OCI-LY1 (cell line): ENCODE measurements at regions not wholly inside any gene's neighbourhood (a gene's known extent, or its start where the extent isn't known, plus 50 kb on each side); places are given as distances from the start of the nearest gene placed in this dataset.

Experiments used
- H2AFZ ChIP-seq: fragments of 200-600 bp; sonication (generic), shearing (Covaris generic); 2 replicates; pipeline ENCODE4 v1.6.0; 2014; ENCODE audit warnings: antibody characterized with exemption, mild to moderate bottlenecking, low read length
- H3F3A ChIP-seq: fragments of 200-600 bp; sonication (generic), shearing (Covaris generic); 2 replicates; pipeline ENCODE4 v1.6.0; 2014; ENCODE audit warnings: mild to moderate bottlenecking, antibody characterized with exemption, low read length, moderate library complexity; ENCODE audit not compliant: insufficient read depth
- H3K27ac ChIP-seq: fragments of 200-600 bp; sonication (generic); 2 replicates; pipeline ENCODE4 v1.5.1; 2014; ENCODE audit warnings: low read length, mixed run types, mild to moderate bottlenecking, low read depth; ENCODE audit not compliant: poor library complexity, severe bottlenecking
- H3K27me3 ChIP-seq: fragments of 200-600 bp; sonication (generic); 2 replicates; pipeline ENCODE4 v1.6.0; 2014; ENCODE audit warnings: antibody characterized with exemption, mild to moderate bottlenecking, low read length, moderate library complexity; ENCODE audit not compliant: insufficient read depth
- H3K36me3 ChIP-seq: fragments of 200-600 bp; sonication (generic); 2 replicates; pipeline ENCODE4 v1.6.1; 2014; ENCODE audit warnings: mild to moderate bottlenecking, antibody characterized with exemption, low read length, moderate library complexity, mixed read lengths; ENCODE audit not compliant: insufficient read depth
- H3K4me1 ChIP-seq: fragments of 200-600 bp; sonication (generic); 2 replicates; pipeline ENCODE4 v1.5.1; 2014; ENCODE audit warnings: mild to moderate bottlenecking, low read length, moderate library complexity; ENCODE audit not compliant: insufficient read depth, severe bottlenecking
- H3K4me2 ChIP-seq: fragments of 200-600 bp; sonication (generic), shearing (Covaris generic); 2 replicates; pipeline ENCODE4 v1.6.1; 2014; ENCODE audit warnings: low read length
- H3K4me3 ChIP-seq: fragments of 200-600 bp; sonication (generic); 2 replicates; pipeline ENCODE4 v1.5.1; 2014; ENCODE audit warnings: low read length, low read depth, mild to moderate bottlenecking, mixed read lengths; ENCODE audit not compliant: poor library complexity, severe bottlenecking
- H3K79me2 ChIP-seq: fragments of 200-600 bp; shearing (Covaris generic); 2 replicates; pipeline ENCODE4 v1.6.1; 2016; ENCODE audit warnings: mixed run types, low read length, mixed read lengths; ENCODE audit not compliant: insufficient read depth
- H3K9ac ChIP-seq: fragments of 200-600 bp; sonication (generic), shearing (Covaris generic); 2 replicates; pipeline ENCODE4 v1.6.1; 2014; ENCODE audit warnings: mild to moderate bottlenecking, low read length, mixed read lengths
- H3K9me2 ChIP-seq: fragments of 200-600 bp; sonication (generic), shearing (Covaris generic); 2 replicates; pipeline ENCODE4 v1.6.1; 2014; ENCODE audit warnings: low read depth, mild to moderate bottlenecking, low read length, mixed read lengths
- H3K9me3 ChIP-seq: fragments of 200-600 bp; shearing (Covaris generic); 2 replicates; pipeline ENCODE4 v1.6.1; 2014; ENCODE audit warnings: low read length, mixed read lengths
- H4K20me1 ChIP-seq: fragments of 200-600 bp; sonication (generic), shearing (Covaris generic); 2 replicates; pipeline ENCODE4 v1.6.0; 2016; ENCODE audit warnings: mild to moderate bottlenecking, low read length; ENCODE audit not compliant: insufficient read depth
- CTCF ChIP-seq: fragments of 200-600 bp; sonication (generic), shearing (Covaris generic); IDR thresholded peaks from 2 replicates; pipeline ENCODE4 v1.5.1; 2017; ENCODE audit warnings: mild to moderate bottlenecking, antibody characterized with exemption, low read length, moderate library complexity, mixed read lengths
- EZH2 ChIP-seq: fragments of 200-600 bp; sonication (generic), shearing (Covaris generic); IDR thresholded peaks from 2 replicates; pipeline ENCODE4 v1.8.0; 2017; ENCODE audit warnings: borderline replicate concordance, mixed run types, mild to moderate bottlenecking, antibody characterized with exemption, low read length, moderate library complexity, mixed read lengths

DNA sequence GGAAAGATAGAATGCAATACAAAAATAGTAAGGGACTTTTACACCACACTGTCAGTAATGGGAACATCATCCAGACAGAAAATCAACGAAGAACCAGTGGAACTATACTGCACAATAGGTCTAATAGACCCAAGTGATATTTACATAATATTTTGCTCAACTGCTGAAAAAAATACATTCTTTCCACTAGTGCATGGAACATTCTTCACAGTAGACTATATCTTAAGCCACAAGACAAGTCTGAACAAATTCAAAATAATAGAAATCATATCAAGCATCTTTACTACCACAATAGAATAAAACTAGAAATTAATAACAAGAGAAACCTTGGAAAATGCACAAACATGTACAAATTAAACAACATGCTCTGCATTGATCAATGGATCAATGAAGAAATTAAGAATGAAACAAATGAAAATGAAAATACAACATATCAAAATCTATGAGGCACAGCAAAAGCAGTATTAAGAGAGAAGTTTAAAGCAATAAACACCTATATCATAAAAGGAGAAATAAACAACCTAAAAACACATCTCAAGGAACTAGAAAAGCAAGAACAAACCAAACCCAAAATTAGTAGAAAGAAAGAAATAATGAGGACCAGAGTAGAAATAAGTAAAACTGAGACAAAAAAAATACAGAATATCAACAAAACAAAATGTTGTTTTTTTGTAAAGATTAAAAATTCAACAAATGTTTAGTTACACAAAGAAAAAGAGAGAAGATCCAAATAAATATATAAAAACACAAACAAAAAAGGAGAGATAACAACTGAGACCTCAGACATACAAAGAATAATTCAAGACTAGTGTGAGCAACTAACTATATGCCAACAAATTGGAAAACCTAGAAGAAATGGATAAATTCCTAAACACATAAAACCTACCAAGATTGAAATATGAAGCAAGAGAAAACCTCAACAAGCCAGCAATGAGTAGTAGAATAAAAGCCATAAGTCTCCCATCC lies 51.5 kb upstream of the ANTXR2 start:
- TF ChIP-seq EZH2 (no peak), CTCF (no peak)
- H3K27ac ChIP-seq = no peak overlapping the region
- H3K4me3 ChIP-seq = no peak overlapping the region
- no peaks in the 10 kb centered on the region for H4K20me1 ChIP-seq
- no peaks in the 10 kb centered on the region for H3K4me1 ChIP-seq
- H3K36me3 ChIP-seq = no peaks in the 10 kb centered on the region
- H3K9me3 ChIP-seq = no peaks in the 10 kb centered on the region
- no peak overlapping the region for H3K9ac ChIP-seq
- no peak overlapping the region for H3K4me2 ChIP-seq
- H3K9me2 ChIP-seq = no peaks in the 10 kb centered on the region
- no peaks in the 10 kb centered on the region for H3F3A ChIP-seq
- no peaks in the 10 kb centered on the region for H3K27me3 ChIP-seq
- H2AFZ ChIP-seq = no peak overlapping the region
- no peaks in the 10 kb centered on the region for H3K79me2 ChIP-seq
